H9 (cell line): ENCODE measurements at regions not wholly inside any gene's neighbourhood (a gene's known extent, or its start where the extent isn't known, plus 50 kb on each side); places are given as distances from the start of the nearest gene placed in this dataset.

Experiments used
- DNase-seq: peaks from one replicate; pipeline ENCODE4 v3.0.0-alpha.2; 2017
- H2AFZ ChIP-seq: one replicate; pipeline ENCODE4 v1.6.1; 2013; ENCODE audit warnings: mild to moderate bottlenecking, low read length, control low read depth, moderate library complexity
- H2AK5ac ChIP-seq: 2 replicates; pipeline ENCODE4 v1.6.1; 2013; ENCODE audit warnings: low read length, control low read depth, mixed read lengths; ENCODE audit not compliant: insufficient read length
- H2BK120ac ChIP-seq: one replicate; pipeline ENCODE4 v1.6.1; 2013; ENCODE audit warnings: low read depth, mild to moderate bottlenecking, low read length, control low read depth, inconsistent platforms; ENCODE audit not compliant: poor library complexity, severe bottlenecking
- H2BK12ac ChIP-seq: 2 replicates; pipeline ENCODE4 v1.6.1; 2013; ENCODE audit warnings: low read length, control low read depth, mixed read lengths, low read depth; ENCODE audit not compliant: insufficient read length
- H2BK15ac ChIP-seq: 2 replicates; pipeline ENCODE4 v1.6.1; 2013; ENCODE audit warnings: low read depth, low read length, control low read depth
- H2BK20ac ChIP-seq: one replicate; pipeline ENCODE4 v1.6.1; 2013; ENCODE audit warnings: low read depth, mild to moderate bottlenecking, low read length, control low read depth, inconsistent platforms; ENCODE audit not compliant: poor library complexity, severe bottlenecking
- H2BK5ac ChIP-seq: 2 replicates; pipeline ENCODE4 v1.6.1; 2013; ENCODE audit warnings: low read length, control low read depth, mixed read lengths; ENCODE audit not compliant: insufficient read length
- H3K14ac ChIP-seq: 2 replicates; pipeline ENCODE4 v1.6.1; 2013; ENCODE audit warnings: low read length, control low read depth; ENCODE audit not compliant: insufficient read depth
- H3K18ac ChIP-seq: 2 replicates; pipeline ENCODE4 v1.6.1; 2013; ENCODE audit warnings: low read depth, mild to moderate bottlenecking, mixed read lengths, low read length, control low read depth; ENCODE audit not compliant: insufficient read length
- H3K23ac ChIP-seq: 2 replicates; pipeline ENCODE4 v1.6.1; 2013; ENCODE audit warnings: low read length, control low read depth, mixed read lengths, low read depth; ENCODE audit not compliant: insufficient read length
- H3K23me2 ChIP-seq: 2 replicates; pipeline ENCODE4 v1.6.1; 2013; ENCODE audit warnings: low read depth, mild to moderate bottlenecking, mixed read lengths, low read length, control low read depth; ENCODE audit not compliant: insufficient read length, poor library complexity, severe bottlenecking
- H3K27ac ChIP-seq: 2 replicates; pipeline ENCODE4 v1.5.1; 2013; ENCODE audit warnings: low read length, control low read depth, mixed read lengths, low read depth; ENCODE audit not compliant: insufficient read length
- H3K27me3 ChIP-seq: 2 replicates; pipeline ENCODE4 v1.6.1; 2013; ENCODE audit warnings: low read length, control low read depth, inconsistent platforms; ENCODE audit not compliant: insufficient read depth
- H3K4ac ChIP-seq: 2 replicates; pipeline ENCODE4 v1.6.1; 2013; ENCODE audit warnings: low read depth, mild to moderate bottlenecking, control low read depth, inconsistent platforms, low read length, moderate library complexity
- H3K4me1 ChIP-seq: 2 replicates; pipeline ENCODE4 v1.6.1; 2013; ENCODE audit warnings: low read length, control low read depth, inconsistent platforms; ENCODE audit not compliant: insufficient read depth
- H3K4me2 ChIP-seq: 2 replicates; pipeline ENCODE4 v1.6.1; 2013; ENCODE audit warnings: low read length, control low read depth, mixed read lengths; ENCODE audit not compliant: insufficient read length, insufficient read depth
- H3K56ac ChIP-seq: 2 replicates; pipeline ENCODE4 v1.6.1; 2013; ENCODE audit warnings: low read depth, mild to moderate bottlenecking, mixed read lengths, low read length, control low read depth; ENCODE audit not compliant: insufficient read length
- H3K79me1 ChIP-seq: 2 replicates; pipeline ENCODE4 v1.6.1; 2013; ENCODE audit warnings: low read depth, mild to moderate bottlenecking, moderate library complexity, low read length, control low read depth, inconsistent platforms; ENCODE audit not compliant: insufficient read depth, poor library complexity, severe bottlenecking
- H3K79me2 ChIP-seq: 2 replicates; pipeline ENCODE4 v1.6.1; 2013; ENCODE audit warnings: low read length, control low read depth, inconsistent platforms; ENCODE audit not compliant: insufficient read depth
- H3K9ac ChIP-seq: 2 replicates; pipeline ENCODE4 v1.6.1; 2013; ENCODE audit warnings: low read length, control low read depth, mixed read lengths; ENCODE audit not compliant: insufficient read length; ENCODE audit errors: extremely low read depth
- H3K9me3 ChIP-seq: one replicate; pipeline ENCODE4 v1.6.1; 2013; ENCODE audit warnings: low read depth, low read length, inconsistent platforms; ENCODE audit not compliant: control insufficient read depth
- H3T11ph ChIP-seq: one replicate; pipeline ENCODE4 v1.6.1; 2013; ENCODE audit warnings: mild to moderate bottlenecking, low read length, control low read depth, inconsistent platforms
- H4K20me1 ChIP-seq: one replicate; pipeline ENCODE4 v1.6.1; 2013; ENCODE audit not compliant: control insufficient read depth, insufficient read length, insufficient read depth
- H4K5ac ChIP-seq: 2 replicates; pipeline ENCODE4 v1.6.1; 2013; ENCODE audit warnings: low read depth, mild to moderate bottlenecking, mixed read lengths, low read length, control low read depth; ENCODE audit not compliant: insufficient read length
- H4K8ac ChIP-seq: replicated peaks from 2 replicates; pipeline ENCODE4 v1.6.1; 2013; ENCODE audit warnings: low read length, control low read depth, mixed read lengths, low read depth; ENCODE audit not compliant: insufficient read length
- H4K91ac ChIP-seq: 2 replicates; pipeline ENCODE4 v1.6.1; 2013; ENCODE audit warnings: low read depth, mild to moderate bottlenecking, moderate library complexity, mixed read lengths, low read length, control low read depth; ENCODE audit not compliant: insufficient read length
- H3K27ac Mint-ChIP-seq, 3 experiments: 2 replicates in 2 of 3; 3 replicates in 1 of 3; pipeline ENCODE4 v1.8.0; 2020 to 2021; ENCODE audit warnings: mixed read lengths in 3 of 3, mild to moderate bottlenecking in 1 of 3, moderate library complexity in 1 of 3
- H3K27me3 Mint-ChIP-seq: 2 replicates; pipeline ENCODE4 v1.8.0; 2021; ENCODE audit warnings: low read depth, mild to moderate bottlenecking, moderate library complexity, mixed read lengths
- H3K36me3 Mint-ChIP-seq, 3 experiments: 2 replicates in 2 of 3; 3 replicates in 1 of 3; pipeline ENCODE4 v1.8.0; 2020 to 2021; ENCODE audit warnings: low read depth in 3 of 3, mixed read lengths in 3 of 3; ENCODE audit not compliant: insufficient read depth in 1 of 3
- H3K4me1 Mint-ChIP-seq, 2 experiments: 2 replicates each; pipeline ENCODE4 v1.8.0; 2020; ENCODE audit warnings: mixed read lengths in 2 of 2
- H3K4me3 Mint-ChIP-seq, 2 experiments: 2 replicates in 1 of 2; 3 replicates in 1 of 2; pipeline ENCODE4 v1.8.0; 2020 to 2021; ENCODE audit warnings: mild to moderate bottlenecking in 2 of 2, mixed read lengths in 2 of 2, moderate library complexity in 1 of 2
- H3K9me3 Mint-ChIP-seq, 2 experiments: 2 replicates in 1 of 2; 3 replicates in 1 of 2; pipeline ENCODE4 v1.8.0; 2020; ENCODE audit warnings: mild to moderate bottlenecking in 2 of 2, mixed read lengths in 2 of 2, moderate library complexity in 1 of 2
- WGBS: extraction: QIAGEN DNeasy Blood & Tissue Kit; methylation state at CpG from one replicate; pipeline ENCODE4 v1.1.7; 2013; ENCODE audit warnings: missing lambda C conversion rate, low lambda C conversion rate, mixed read lengths; ENCODE audit not compliant: insufficient read length; ENCODE audit errors: extremely low coverage; 5-methylcytosine and 5-hydroxymethylcytosine counted together
- TF ChIP-seq, protein P1 (sequence below): fragments of 200-600 bp; sonication (generic); conservative IDR thresholded peaks from 3 replicates; pipeline ENCODE4 v1.8.0; 2021; ENCODE audit warnings: antibody characterized with exemption, mild to moderate bottlenecking

DNA sequence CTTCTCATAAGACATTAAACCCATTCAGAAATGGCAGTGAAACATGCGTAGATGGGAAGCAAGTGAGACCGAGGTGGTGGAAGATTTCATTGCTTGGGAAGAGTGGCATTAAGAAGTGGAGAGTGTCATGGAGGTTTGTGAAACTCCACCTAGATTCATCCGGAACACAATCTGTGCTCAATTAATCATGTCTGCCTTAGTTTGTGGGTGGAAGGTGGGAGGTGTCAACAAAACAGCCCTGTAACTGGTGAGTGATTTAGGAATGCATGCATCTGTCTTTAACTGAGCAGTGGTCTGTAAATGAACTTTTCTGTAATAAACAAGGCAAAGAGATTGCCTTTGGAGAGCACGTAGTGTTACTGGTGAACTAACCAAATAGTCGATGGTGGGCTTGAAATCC lies 113.7 kb downstream of the WNT5A start:
- H3K14ac ChIP-seq = no peak overlapping the region
- no peak overlapping the region for H3T11ph ChIP-seq
- H3K79me2 ChIP-seq = no peaks in the 10 kb centered on the region
- no CpG with 5 or more reads among the region's 5 CpGs for WGBS
- H2BK15ac ChIP-seq = no peak overlapping the region
- no peak overlapping the region for H3K56ac ChIP-seq
- no peaks in the 10 kb centered on the region for H3K27me3 ChIP-seq
- TF ChIP-seq, protein P1, sequence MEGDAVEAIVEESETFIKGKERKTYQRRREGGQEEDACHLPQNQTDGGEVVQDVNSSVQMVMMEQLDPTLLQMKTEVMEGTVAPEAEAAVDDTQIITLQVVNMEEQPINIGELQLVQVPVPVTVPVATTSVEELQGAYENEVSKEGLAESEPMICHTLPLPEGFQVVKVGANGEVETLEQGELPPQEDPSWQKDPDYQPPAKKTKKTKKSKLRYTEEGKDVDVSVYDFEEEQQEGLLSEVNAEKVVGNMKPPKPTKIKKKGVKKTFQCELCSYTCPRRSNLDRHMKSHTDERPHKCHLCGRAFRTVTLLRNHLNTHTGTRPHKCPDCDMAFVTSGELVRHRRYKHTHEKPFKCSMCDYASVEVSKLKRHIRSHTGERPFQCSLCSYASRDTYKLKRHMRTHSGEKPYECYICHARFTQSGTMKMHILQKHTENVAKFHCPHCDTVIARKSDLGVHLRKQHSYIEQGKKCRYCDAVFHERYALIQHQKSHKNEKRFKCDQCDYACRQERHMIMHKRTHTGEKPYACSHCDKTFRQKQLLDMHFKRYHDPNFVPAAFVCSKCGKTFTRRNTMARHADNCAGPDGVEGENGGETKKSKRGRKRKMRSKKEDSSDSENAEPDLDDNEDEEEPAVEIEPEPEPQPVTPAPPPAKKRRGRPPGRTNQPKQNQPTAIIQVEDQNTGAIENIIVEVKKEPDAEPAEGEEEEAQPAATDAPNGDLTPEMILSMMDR = no peak
- no peaks in the 10 kb centered on the region for H3K23me2 ChIP-seq
- no peak overlapping the region for H4K8ac ChIP-seq
- H3K4me2 ChIP-seq = no peak overlapping the region
- no peak overlapping the region for H2BK20ac ChIP-seq
- Mint-ChIP-seq H3K4me1 (no peaks in the 10 kb centered on the region), H3K36me3 (no peaks in the 10 kb centered on the region; a peak in 1 of 7 replicates), H3K4me3 (no peak overlapping the region), H3K27me3 (no peaks in the 10 kb centered on the region; the same call in 1 of the 2 replicates), H3K27ac (no peak overlapping the region), H3K9me3 (no peaks in the 10 kb centered on the region)
- H4K20me1 ChIP-seq = no peaks in the 10 kb centered on the region
- no peak overlapping the region for H2BK5ac ChIP-seq
- no peak for DNase-seq
- H2BK12ac ChIP-seq = no peak overlapping the region
- no peak overlapping the region for H3K9ac ChIP-seq
- H3K18ac ChIP-seq = no peak overlapping the region
- H3K27ac ChIP-seq = no peak overlapping the region
- no peak overlapping the region for H2BK120ac ChIP-seq
- no peaks in the 10 kb centered on the region for H3K79me1 ChIP-seq
- no peak overlapping the region for H3K23ac ChIP-seq
- no peak overlapping the region for H4K5ac ChIP-seq
- H3K4ac ChIP-seq = no peak overlapping the region
- H4K91ac ChIP-seq = no peak overlapping the region
- H3K4me1 ChIP-seq = no peaks in the 10 kb centered on the region
- H3K9me3 ChIP-seq = no peaks in the 10 kb centered on the region
- no peak overlapping the region for H2AFZ ChIP-seq
- H2AK5ac ChIP-seq = no peak overlapping the region
